NCI-H69 (cell line): ENCODE measurements at regions not wholly inside any gene's neighbourhood (a gene's known extent, or its start where the extent isn't known, plus 50 kb on each side); places are given as distances from the start of the nearest gene placed in this dataset.
A peak's percentile ranks its signal among the peaks of the same experiment; 100 is the strongest.

Source experiments
- DNase-seq: peaks from one replicate; lab custom pipeline; 2025; lab: John Stamatoyannopoulos, UW

DNA sequence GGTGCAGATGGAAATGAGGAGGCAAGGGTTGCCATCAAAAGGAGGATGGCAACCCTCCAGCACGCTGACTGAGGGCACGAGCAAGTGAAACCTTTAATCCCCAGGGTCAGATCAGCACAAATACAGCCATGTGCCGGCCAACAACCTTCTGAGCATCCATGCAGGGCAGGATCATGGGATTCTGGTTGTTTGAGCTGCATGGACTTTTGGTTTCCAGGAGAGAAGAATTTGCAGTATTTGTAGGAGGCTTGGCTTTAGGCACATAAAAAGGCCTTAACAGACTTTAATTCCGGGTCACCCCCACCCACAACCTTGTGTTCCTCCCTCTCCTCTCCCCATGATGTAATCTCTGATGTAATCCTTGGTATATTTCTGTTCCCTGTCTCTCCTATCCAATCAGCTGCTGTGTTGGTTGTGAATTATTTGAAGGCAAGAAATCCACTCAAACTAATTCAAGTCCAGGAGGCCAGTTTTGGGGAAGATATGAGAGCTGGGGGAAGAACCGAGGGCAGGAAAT lies 254.3 kb downstream of the SHQ1 start:
- DNase-seq, result no peak

DNA sequence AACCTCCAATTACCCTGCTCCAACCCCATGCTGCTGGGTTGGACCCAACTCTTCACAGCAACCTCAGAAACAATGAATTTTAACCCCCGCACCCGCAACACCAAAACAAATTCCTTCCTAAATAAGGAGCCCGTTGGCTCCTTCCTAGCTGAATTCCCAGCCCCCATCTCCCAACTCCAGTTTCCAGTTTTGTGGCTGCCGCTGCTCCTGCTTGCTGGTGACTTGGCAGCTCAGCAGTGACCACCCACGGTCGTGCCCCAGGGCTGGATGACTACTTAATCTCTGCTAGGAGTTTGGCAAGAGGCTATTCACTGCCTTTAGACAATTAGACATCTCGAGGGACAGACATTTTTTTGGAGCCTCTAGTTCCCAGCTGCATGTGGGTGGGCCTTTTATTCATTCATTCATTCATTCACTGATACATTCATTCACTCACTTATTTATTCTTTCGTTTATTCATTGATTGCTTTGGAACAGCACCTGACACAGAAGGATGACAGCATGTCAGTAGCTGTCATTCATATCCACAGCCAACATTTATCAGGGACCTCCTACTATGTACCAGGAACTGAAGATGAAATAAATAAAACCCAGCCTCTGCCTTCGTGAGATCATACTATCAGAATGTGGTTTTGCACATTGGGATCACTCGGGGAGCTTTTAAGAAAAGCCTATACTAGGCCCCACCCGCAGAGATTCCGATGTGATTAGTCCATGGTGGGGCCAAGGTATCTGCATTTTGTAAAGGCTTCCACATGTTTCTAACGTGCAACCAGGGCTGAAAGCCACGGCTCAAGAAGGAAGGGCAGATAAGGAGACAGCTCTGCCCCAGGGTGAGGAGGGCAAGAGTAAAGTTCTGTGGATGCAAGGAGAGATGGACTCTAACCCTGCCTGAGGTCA lies 256.5 kb downstream of the SHQ1 start:
- DNase-seq, result peak; percentile 76

DNA sequence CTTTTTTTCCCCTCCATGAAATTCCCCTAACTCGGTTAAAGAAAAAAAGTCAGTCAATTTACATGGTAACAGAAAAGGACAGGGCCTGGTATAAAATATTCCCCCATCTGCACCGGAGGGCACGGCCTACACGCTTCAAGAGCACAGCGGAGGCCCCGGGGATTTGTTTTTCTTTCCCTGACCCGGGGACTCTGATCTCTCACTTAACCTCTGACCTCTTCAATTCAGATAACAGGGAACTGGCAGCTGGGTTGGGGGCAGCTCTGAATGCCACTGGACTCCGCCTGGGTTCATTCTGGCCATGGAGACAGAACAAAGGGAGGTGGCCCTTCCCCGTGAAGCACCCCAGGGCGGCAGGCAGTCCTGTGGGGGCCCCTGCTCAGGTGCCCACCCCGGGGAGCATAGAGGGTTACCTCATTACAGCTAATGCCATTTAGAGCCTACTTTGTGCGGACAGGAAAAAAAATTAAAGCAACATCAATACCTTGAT lies 257.5 kb downstream of the SHQ1 start:
- DNase-seq, result no peak

DNA sequence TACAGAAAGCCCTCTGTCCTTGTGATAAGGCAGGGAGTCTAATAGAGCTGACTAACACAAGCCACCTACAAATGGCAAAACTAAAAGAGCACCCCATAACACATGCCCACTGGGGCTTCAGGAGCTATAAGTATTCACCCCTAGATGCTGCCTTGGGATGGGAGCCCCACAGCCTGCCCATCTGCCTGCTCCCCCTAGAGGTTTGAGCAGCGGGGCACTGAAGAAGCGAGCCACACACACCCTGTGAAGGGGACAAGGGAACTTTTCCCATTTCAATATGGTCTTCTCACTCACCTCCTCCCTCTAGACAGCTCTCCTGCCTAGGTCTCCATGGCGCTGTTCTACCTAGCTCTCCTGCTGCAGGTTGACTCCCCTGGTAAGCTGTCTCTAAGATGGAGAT lies 261.0 kb downstream of the SHQ1 start:
- no peak for DNase-seq

DNA sequence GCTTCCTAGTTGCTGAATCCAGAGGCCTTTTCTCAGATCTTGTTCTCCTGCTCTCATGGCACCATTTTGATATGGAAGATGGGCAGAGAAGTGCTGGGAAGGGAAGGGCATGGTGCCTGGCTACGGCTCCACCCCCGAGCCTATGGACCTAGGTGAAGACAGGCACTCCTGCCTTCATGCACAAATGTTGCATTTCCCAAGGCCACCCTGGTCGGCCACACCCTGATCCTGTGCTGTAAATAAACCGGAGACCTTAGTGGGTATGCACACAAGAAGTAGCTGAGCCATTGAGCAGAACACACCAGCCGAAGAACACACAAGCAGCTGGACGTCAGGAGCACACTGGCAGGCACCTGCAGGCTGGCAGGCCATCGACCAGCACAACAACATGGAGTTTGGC lies 261.6 kb downstream of the SHQ1 start:
- DNase-seq, result no peak

DNA sequence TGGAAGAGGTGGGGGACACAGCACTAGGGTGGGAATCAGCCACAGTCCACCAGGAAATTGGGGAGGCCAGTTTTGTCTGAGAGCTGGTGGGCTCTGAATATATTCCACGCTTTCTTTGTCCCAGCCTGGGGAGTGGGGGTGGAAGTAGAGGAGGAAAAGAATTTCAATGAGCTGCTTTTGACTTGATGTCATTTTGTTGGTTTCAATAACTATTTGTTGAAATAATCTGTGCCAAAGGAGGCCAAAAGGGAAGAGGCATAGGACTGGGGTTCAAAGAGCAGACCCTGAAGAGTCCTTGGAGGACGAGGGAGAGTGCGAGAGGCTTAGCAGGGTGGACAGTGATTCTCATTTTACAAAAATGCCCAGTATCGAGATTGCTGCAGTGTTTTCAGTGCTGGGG lies 262.3 kb downstream of the SHQ1 start:
- no peak for DNase-seq

DNA sequence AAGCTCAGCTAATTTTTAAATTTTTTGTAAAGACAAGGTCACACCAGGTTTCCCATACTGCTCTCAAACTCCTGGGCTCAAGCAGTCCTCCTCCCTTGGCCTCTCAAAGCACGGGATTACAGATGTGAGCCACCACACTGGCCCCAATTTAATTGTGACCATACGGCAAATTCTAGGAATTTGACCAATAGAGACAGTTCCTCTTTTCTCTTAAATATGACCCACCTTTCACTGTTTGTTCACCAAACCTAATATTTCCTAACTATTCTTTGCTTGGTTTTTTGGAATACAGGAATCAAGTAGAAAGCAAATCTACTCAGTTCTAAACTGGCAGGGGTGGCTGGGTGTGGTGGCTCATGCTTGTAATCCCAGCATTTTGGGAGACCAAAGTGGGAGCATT lies 264.0 kb downstream of the SHQ1 start:
- DNase-seq, result no peak

DNA sequence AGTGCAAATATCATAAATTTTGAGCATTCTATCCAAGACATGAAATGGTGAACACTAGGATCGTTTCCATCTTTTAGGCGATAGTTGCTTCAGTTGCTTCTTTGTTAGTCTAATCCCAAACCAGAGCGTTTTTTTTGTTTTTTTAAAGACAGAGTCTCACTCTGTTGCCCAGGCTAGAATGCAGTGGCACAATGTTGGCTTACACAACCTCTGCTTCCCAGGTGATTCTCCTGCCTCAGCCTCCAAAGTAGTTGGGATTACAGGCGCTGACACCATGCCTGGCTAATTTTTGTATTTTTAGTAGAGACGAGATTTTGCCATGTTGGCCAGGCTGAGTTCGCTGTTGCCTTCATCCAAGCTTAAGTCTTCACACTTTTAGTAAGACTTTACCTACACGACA lies 265.3 kb downstream of the SHQ1 start:
- DNase-seq, result no peak

DNA sequence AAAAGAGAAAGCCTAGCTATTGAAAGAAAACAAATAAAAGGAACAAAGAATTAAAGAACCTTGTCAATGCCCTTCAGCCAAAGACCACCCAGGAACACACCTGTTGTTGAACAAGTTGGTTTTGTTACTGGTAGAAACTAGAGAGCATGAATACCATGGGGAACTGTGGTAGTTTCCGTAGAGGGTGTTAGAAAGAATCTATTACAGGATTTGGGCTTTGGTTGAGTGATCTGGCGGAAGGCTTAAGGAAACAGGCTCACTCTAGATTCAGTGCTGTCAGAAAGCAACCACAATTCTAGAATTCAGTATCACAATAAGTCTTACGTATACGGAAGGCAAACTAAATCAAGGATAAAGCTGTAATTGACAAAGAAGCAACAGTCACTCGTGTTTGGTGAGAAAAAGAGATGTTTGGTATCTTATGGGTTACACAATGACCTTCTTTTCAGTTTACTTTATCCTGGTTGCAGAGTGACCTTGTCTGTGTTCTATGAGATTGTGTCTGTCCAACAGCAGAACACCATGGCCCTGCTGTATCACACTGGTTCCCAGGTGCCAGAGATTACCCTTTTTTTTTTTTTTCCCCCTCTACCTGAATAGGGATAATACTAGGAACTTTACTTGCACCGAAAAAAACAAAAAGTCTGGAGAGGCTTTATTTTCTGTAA lies 265.9 kb downstream of the SHQ1 start:
- no peak for DNase-seq

DNA sequence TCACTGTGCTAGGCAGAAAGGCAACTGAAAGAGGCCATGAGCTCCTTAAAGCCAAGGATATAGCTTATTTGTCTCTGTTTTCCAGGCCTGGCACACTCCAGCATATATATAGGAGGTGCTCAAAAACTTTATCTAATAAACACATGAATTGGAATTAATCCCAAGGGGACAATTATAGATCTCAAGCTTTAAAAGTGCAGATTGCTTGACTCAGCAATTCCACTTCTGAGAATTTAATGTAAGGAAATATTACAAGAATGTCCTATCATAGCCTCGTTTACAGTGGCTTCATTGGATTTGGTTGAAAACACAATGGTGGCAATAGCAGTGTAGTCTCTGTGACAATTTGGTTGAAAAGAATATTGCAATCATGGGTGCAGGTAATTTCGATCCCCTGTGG lies 267.3 kb downstream of the SHQ1 start:
- no peak for DNase-seq

DNA sequence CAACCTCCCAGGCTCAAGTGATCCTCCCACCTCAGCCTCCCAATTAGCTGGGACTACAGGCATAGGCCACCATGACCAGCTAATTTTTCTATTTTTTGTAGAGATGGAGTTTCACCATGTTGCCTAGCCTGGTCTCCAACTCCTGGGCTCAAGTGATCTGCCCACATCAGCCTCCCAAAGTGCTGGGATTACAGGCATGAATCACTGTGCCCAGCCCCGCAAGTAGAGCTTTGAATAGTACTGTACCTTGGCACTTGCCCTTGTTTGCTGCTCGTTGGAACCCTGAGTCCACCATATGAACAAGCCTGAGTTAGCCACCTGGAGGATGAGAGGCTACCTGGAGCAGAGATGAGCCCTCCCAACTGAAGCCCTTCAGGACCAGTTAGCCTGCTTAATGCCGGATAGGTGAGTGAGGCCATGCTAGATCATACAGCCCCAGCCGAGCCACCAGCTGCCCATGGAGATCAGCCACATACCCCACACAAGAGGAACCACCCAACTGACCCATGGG lies 267.9 kb downstream of the SHQ1 start:
- DNase-seq, result no peak

DNA sequence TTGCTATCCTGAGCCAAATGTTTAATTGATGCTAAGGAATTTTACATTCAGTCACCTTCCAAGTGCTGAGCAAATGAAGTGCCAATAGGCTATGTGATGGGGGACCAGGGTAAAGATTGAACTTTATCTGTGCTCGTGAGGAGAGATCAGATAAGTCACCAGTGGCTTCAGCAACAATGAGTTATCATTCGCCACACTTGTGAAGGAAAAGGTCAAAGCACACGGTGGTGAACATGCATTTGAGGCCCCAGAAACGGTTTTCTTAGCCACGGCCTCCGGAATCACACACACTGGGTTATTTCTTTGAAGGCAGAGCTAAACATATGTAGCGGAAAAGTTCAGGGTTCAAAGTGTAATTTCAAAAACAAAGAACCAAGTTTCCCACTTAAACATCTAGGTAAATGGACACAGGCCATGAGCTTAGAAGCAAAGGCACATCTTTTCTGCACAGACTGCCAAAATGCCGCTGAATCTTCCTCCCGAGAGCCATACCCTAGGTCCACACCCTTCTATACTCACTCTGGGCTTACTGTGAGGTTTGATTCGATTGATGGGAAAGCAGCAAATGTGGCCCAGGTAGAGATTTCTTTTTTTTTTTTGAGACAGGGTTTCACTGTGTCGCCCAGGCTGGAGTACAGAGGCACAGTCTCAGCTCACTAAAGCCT lies 268.5 kb downstream of the SHQ1 start:
- DNase-seq, result no peak

DNA sequence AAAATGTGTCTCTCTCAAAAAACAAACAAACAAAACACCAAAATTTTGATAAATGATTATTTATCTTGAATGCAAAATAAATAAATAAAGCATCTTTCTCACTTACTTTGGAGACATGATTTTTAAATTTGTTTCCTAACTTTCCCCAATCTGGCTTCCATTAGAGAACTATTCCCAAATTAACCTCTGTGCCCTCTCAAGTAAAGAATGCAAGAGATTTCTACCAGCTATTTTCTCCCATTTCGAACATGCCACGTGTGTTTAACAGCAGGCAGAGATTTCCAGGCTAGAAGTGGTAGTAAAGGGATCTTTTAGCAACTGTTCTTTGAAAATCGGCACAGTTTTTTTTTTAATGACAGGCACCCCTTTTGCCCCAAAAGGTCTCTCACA lies 269.1 kb downstream of the SHQ1 start:
- DNase-seq, result no peak

DNA sequence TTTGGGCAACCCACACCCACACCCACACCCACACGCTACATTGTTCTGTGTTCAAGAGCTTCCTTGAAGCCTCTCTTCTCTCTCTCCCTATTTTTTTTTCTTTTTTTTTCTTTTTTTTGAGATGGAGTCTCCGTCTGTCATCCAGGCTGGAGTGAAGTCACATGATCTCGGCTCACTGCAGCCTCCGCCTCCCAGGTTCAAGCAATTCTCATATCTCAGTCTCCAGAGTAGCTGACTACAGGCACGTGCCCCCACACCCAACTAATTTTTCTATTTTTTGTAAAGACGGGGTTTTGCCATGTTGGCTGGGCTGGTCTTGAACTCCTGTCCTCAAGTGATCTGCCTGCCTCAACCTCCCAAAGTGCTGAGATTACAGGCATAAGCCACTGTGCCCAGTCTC lies 271.1 kb downstream of the SHQ1 start:
- no peak for DNase-seq

DNA sequence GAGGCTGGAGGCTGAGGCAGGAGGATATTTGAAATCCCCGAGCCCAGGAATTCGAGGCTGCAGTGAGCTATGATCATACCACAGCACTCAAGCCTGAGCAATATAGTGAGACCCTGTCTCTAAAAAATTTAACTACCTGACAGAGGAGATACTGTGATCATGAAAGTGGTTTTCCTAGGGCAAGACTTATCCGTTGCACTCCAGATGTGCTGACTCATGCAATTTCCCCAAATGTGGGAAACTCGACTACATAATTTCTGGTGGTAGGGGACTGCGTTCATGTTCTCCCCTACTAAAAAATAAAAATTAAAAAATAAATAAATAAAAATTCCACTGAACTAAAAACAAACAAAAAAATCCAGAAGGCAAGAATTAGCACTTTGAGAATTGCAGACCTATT lies 271.7 kb downstream of the SHQ1 start:
- no peak for DNase-seq

DNA sequence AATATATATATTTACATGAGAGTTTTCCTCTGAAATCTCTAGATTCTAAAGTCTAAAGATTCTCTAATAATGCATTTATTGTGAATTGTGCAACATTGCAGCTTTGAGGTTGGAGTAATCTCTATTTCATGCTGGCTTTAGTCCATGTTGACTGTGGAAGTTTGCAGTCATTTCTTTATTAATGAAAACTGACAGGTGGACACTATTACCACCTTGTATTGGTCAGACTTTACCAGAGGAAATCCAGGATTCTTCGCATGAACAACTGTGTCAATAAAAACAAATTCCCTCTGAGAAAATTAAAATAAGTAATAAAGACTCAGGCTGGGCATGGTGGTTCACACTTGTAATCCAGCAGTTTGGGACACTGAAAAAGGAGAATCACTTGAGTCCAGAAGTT lies 274.1 kb downstream of the SHQ1 start:
- DNase-seq, result no peak

DNA sequence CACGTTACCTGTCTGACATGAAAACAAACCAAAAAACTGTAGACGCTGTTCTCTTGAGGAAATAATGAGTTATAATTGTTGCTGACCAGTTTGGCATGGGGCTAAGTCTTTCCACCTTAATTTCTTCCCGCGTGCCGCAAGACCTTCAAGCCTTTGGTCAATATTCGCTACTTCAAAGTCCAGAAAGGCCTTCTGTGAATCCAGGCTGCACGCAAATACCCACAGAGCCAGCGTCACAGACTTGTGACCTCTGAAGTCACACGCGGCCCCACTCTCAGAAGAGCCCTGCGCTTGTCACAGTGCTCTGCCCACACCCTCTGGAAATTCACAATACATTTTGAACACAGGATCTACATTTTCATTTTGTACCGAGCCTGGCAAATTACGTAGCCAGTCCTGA lies 275.2 kb downstream of the SHQ1 start:
- no peak for DNase-seq

DNA sequence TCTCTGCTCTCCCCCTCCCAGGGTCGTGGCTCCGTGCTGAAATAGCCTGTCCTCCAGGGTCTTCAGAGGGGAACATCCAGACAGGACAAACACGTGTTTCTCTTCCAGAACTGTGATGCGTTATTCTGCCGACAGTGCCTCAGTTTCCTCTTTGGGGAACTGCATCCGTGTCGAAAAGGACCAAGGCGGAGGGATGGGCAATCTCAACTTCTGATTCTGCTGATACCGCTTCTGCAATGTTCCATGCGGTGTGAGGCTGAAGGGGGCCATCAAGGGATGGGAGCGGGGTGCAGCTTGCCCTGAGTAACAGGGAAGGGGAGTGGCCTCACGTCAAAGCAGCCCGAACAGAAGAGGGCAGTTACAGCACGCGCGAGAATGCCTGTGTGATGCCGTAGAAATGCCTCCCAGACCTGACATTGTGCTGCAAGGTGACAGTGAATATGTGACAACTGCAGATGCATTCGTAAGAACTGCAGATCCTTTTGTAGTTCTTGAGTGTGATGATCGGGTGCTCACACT lies 275.7 kb downstream of the SHQ1 start:
- no peak for DNase-seq

DNA sequence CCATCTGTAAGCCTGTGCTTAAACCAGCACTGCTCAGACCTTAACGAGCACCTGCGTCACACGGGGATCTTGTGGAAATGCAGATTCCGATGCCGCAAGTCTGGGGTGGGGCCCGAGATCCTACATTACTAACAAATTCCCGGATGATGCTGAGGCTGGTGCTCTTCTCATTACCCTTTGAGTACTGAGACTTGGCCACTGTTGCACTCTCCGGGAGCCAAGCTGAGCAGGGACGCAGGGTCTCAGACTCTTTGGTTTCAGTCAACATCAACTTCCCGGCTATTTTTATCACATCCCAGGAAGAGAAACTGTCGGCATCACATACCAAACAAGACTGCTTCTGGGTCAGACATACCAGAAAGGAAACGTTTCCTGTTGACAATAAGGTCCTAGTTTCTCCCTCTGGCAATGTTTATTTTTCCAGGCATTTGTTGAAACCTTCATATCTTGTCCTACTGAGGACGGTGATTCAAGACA lies 276.6 kb downstream of the SHQ1 start:
- no peak for DNase-seq

DNA sequence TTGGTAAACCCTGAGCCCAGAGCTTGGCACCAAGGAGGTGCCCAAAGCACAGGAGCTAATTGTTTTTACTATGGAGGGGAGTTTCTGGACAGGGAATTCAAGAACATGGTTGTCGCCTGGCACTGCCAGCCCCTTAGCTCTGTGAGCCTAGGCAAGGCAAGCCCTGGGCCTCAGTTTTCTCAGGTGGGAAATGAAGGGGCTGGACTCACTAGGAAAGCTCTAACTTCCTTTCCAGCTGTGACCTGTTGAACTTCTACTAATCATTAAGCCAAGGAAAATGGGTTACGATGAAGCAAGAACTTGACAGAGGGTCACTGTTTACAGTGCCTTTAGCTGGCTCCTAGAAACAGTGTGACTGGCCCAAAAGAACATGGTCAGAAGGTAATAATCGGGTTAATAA lies 277.2 kb downstream of the SHQ1 start:
- DNase-seq, result no peak

DNA sequence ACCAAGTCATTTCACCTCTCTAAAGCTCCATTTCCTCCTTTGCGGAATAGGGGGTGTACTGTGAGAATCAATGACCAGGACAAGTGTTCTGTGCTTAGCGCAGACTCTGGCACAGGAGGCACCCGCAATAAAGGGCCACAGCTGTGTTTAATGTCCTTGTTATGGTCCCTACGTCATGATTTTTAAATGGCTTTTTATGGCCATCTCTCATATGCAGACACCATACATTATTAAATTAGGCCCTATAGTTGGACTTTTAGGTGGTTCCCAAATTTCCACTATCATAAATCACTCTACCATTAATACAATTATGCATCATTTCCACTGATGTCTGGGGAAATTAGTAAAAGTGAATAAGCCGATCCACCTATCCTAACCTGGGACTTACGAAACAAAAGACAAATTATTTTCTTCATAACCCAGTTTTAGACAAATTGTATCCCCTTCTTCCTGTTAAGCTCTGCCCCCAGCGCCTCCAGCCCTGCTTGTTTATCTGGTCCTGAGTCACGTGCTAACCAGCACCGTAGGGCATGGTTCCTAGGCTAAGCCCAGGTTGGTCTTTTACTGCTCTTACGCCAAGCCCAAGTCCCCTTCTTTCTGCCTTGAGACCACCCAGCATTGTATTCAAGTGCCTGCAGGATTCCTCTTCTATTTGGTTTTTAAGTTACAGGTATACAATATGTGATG lies 278.3 kb downstream of the SHQ1 start:
- DNase-seq, result no peak

DNA sequence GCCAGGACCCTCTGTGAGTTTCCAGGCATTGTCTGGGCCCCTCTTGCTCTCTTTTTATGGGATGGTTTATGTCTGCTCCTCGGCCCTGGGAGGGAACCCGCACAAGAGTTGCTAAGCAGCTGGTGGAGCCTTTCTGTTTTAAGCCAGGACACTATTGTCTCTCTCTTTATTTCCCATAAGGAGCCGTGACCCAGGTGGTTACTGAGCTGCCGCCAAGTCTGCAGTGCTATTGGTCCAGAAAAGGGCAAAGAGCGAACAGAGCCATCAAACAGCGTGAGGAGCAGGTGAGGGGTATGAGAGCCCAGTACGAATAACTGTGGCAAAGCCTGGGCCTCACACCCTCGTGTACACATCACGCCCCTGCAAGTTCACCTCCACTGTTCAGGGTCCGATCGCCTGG lies 280.2 kb downstream of the SHQ1 start:
- peak; percentile 21 for DNase-seq
